AG09309 (cell line): ENCODE measurements at regions not wholly inside any gene's neighbourhood (a gene's known extent, or its start where the extent isn't known, plus 50 kb on each side); places are given as distances from the start of the nearest gene placed in this dataset.

Source experiments
- DNase-seq: peaks from one replicate; pipeline ENCODE4 v3.0.0-alpha.2; 2010; ENCODE audit warnings: low read depth
- H3K4me3 ChIP-seq: 2 replicates; pipeline ENCODE4 v1.5.1; 2011; ENCODE audit warnings: mild to moderate bottlenecking, low read depth, low read length, moderate library complexity; ENCODE audit not compliant: control insufficient read depth
- TF ChIP-seq, protein P1 (sequence below): IDR thresholded peaks from 2 replicates; pipeline ENCODE4 v1.5.1; 2011; ENCODE audit warnings: mild to moderate bottlenecking, low read depth, low read length, inconsistent platforms; ENCODE audit not compliant: insufficient read depth, control insufficient read depth; ENCODE audit errors: missing control alignments

DNA sequence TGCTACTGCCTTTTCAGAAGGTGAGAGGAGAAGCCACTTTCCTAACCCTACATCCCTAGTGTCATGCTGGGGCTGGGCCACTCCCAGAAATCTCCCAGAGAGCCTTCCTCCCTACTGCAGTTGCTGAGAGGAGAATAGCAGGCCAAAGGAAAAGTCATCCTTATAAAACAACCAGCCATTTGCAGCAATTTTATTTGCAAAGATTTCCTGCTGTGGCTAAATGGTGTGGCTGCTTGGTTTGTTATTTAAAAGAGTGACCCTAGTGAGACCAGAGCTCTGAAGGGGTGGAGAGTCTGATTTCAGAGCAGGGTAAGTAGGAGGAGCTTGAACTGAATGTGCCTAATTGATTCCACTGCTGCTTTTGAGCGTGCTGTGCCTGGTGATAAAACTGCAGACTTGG is 232.0 kb downstream of the GRIN2B start:
- TF ChIP-seq, protein P1, sequence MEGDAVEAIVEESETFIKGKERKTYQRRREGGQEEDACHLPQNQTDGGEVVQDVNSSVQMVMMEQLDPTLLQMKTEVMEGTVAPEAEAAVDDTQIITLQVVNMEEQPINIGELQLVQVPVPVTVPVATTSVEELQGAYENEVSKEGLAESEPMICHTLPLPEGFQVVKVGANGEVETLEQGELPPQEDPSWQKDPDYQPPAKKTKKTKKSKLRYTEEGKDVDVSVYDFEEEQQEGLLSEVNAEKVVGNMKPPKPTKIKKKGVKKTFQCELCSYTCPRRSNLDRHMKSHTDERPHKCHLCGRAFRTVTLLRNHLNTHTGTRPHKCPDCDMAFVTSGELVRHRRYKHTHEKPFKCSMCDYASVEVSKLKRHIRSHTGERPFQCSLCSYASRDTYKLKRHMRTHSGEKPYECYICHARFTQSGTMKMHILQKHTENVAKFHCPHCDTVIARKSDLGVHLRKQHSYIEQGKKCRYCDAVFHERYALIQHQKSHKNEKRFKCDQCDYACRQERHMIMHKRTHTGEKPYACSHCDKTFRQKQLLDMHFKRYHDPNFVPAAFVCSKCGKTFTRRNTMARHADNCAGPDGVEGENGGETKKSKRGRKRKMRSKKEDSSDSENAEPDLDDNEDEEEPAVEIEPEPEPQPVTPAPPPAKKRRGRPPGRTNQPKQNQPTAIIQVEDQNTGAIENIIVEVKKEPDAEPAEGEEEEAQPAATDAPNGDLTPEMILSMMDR = no peak
- H3K4me3 ChIP-seq = no peak overlapping the region
- no peak for DNase-seq

DNA sequence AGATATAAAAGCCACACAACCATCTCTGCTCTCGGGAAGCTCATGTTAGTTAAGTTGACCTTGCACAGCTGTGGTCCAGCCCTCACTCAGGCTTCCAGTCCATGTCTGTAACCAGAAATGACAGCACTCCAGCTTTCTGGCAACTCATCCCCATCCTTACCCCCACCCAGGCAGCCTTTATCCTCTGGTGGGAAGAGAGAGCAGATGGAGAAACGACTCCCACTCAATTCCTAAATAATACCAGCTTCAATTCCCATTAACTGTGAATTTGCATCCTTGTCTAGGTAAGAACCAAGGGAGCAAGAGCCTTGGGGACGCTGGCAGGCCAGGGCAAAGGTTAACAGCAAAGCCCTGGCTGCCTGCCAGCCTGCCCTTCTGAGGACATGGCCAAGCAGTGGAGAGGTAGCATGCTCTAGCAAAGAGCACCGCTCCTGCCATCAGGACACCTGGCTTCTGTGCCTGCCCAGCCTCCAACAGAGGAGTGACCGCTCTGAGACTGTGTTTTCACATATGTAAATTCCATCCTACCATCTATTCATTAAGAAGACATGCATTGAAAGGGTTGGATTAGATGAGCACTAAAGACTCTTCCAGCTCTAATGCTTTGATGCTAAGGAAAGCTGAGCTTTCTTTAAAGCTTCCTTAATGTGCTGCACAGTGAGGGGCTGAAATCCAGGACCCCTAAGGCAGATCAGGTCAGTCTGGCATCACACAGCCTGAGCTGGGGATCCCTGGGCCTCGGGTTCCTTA is 236.1 kb downstream of the GRIN2B start:
- TF ChIP-seq, protein P1 = no peak
- no peak for DNase-seq
- H3K4me3 ChIP-seq = no peak overlapping the region

DNA sequence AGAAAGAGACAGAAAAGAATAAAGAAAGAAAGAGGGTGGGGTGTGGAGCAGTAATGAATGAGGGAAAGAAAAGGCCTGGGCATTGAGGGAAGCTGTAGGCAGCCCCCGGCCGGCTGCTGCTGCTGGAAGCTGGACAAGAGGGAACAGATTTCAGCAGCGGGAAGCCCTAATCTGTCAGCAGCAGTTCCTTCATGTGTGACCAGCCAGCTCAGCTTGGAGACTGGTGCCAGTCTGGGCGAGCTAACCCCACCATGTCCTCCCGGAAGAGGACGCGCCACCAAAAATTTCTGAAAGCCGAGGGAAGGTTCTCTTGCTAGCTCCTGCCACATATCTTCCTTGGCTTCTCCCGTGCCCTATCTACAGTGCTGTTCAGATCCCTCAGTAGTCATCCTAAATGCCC is 236.8 kb downstream of the GRIN2B start:
- TF ChIP-seq, protein P1 = no peak
- no peak for DNase-seq
- H3K4me3 ChIP-seq = no peak overlapping the region

DNA sequence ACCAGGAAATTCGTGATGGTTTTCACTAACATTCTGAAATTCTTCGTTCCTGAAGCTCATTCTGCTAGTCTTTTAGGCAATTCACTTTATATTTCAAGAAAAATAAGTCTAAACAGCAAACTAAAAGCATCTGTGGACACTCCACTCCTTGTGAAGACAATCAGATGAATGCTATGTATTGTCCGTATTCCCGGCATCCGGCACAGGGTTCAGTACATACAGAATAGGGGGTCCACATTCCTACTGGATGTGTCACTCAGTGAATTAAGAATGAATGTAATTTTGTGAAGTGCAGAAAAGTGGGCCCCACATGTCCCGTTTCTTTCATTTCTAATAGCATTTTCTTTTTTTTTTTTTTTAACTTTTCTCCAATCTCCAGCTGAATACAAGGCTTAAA is 241.3 kb downstream of the GRIN2B start:
- no peak for DNase-seq
- H3K4me3 ChIP-seq = no peak overlapping the region
- TF ChIP-seq, protein P1 = no peak

DNA sequence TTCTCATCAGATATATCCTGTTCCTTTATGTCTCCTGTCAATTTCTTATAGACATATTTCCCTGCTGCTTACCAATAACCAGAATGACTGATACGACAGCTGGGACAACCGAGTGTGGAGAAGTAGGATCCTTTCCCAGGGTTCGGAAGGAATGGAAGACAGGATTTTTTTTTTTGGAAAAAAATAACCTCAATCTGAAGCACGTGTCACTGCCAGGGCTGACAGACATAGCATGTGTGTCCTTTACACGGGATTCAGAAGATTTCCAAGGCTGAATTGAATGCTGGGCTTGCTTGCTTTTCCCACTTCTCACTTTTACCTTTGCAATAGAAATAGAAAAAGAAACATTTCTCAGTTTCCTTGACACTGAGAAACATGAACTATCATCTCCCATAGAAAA is 245.7 kb downstream of the GRIN2B start:
- no peak overlapping the region for H3K4me3 ChIP-seq
- no peak for DNase-seq
- TF ChIP-seq, protein P1 = no peak

DNA sequence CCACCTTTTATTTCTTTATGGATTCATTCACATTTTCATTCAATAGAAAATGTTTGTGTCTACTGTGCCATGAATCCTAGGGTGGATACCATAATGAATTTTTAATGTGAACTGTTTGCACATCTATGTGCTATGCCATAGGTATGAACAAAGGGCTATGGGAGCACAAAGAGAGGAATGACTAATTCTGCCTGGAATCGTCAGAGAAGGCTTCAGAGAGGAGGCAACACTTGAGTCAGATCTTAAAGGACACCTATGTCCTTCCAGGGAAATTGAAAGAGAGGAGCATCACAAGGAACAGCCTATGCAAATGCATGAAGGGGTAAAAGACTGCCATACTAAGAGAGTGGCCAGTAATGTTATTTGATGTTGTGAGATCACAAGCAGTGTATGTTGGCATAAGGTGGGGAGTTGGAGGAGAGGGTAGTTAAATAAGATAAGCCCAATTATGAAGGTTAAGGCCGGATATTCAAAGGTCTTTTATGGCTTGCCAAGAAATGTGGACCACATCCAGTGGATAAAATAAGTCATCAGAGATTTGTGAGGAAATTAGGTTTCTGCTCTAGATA is 246.7 kb downstream of the GRIN2B start:
- DNase-seq = no peak
- TF ChIP-seq, protein P1 = no peak

More for the DNA sequence above, 246.7 kb downstream of the GRIN2B start:
- H3K4me3 ChIP-seq = no peak overlapping the region
